ENCODE measurements at regions not wholly inside any gene's neighbourhood (a gene's known extent, or its start where the extent isn't known, plus 50 kb on each side); places are given as distances from the start of the nearest gene placed in this dataset.

GRCh38 chr9:106339882-106340281 lies 523.1 kb upstream of the ZNF462 start:
- DNase-seq = no peak

GRCh38 chr9:106350777-106351176 lies 512.2 kb upstream of the ZNF462 start:
- DNase-seq = no peak

DNA sequence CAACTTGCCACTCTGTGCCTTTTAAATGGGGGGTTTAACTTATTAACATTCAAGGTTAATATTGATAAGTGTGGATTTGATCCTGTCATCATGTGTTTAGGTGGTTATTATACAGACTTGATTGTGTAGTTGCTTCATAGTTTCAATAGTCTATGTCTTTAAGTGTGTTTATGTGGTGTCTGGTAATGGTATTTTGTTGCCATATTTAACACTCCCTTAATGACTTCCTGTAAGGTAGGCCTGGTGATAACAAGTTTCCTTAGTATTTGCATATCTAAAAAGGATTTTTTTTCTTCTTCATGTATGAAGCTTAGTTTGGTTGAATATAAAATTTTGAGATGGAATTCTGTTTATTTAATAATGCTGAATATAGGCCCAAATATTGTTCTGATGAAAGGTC lies 506.0 kb upstream of the ZNF462 start:
- no peak for DNase-seq

GRCh38 chr9:106358331-106358730 lies 504.6 kb upstream of the ZNF462 start:
- no peak for DNase-seq

GRCh38 chr9:106376689-106377088 lies 486.3 kb upstream of the ZNF462 start:
- peak; percentile 13 for DNase-seq

- DNase-seq = no peak
Measured at GRCh38 chr9:106383072-106383471, 479.9 kb upstream of the ZNF462 start.

- DNase-seq = no peak
Measured at GRCh38 chr9:106387965-106388364, 475.0 kb upstream of the ZNF462 start.

DNA sequence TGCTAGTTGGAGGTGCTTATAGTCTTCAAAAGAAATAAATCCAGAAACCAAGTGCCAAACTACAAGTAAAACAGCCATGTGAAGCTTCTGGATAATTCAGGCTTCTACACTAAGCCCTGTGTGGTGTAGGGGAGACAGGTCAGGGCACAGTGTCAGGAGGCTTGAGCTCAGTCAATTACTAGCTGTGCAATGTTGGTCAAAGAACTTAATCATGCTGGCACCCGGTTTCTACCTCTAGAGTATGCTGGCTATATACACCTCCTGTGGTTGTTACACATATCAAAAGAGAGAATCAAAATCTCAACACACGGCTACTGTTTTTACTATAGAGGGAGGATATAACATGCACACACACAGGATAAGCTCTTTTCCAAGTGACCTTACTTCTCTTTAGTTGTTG lies 469.7 kb upstream of the ZNF462 start:
- no peak for DNase-seq

DNA sequence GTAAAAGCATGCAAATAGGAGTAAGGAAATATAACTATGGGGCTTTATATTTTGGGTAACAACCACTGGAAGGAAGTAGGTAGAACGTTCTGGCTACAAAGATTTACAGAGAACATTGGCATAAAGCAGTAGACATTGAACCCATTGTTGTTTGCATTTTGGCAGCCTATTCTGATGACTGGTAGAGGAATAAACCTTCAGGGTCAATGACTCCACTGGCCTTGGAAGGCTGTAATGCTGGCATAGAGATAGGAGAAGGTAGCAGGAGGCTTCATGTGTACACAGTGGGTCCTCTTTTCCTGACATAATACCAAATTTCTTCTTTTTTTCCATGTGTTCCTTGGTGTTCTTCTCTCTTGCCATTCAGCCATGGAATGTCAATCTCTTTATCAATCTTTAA lies 462.8 kb upstream of the ZNF462 start:
- no peak for DNase-seq

GRCh38 chr9:106400950-106401349 lies 462.0 kb upstream of the ZNF462 start:
- DNase-seq = no peak

DNA sequence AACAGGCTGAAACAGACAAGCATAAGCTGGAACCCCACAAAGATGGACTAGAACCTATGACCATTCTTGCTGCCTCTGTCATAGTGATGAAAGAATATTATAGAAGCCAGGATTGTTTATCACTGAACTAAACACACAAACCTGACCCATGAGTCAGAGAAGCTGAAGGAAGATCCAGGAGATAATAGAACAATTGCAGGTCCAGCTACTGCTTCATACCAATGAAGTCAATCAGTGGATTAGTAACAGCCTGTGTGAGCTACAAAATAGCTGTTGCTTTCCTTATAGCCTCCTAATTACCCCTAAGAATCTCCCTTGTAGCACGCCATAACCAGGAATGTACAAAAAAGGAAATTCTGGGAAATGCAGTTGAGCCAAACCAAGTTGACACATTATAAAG lies 459.9 kb upstream of the ZNF462 start:
- peak; percentile 80 for DNase-seq

DNA sequence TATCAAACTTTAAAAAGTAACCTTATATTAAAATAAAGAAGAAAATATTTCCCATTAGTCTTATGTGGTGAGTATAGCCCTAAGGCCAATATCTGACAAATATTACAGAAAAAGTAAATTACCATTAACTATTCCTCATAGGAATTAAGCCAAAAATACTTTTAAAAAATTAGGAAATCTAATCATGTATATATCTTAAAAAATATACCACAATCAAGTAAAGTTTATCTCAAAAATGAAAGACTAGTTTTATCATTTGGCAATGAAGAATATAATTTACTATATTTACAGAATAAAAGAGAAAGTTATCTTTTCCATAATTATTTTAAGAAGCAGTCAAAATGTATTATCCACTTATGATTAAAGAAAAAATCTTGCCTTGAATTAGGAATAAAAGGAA lies 458.8 kb upstream of the ZNF462 start:
- no peak for DNase-seq

DNA sequence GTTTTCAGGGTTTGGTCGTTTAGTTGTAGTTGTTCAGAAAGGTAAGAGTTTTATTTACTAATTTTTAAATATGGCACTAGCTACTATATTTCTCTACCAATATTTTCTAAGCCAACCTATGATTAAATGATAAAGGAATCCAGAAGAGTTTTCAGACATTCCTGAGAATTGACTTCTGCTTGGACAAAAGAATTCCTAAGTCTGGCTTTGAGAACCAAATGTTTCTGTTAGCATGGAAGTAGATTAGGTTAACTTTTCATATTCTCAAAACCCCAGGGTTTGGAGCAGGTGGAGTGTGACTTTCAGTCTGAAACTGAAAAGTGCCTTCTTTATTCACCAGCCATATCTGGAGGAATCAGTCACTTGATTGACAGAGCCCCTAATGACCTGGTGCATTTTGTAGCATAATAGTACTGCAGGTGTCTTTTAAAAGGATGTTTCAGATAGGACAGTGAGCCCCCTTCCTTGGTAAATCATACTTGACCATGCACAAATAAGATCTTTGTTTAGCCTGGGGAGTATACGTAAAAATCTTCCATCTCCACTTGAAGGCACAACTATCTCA lies 457.0 kb upstream of the ZNF462 start:
- peak; percentile 69 for DNase-seq

DNA sequence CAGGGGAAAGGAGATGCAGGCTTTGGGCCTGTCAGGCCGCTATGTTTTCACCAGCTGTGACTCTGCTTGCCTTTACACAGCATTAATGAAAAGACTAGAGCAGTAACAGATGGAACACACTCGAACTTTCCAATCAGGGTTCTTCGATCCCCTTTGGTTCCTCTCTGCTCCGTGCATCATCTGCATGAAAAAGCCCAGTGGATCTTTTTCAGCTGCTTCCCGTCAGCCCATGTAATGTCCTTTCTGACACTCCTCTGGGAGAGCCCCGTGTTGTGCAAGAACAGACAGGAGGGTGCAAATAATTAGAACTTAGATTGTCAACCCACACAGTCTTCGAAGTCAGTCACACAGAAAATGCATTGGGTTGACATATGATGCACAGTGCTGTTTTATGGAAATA lies 448.9 kb upstream of the ZNF462 start:
- DNase-seq = no peak

GRCh38 chr9:106417685-106418084 lies 445.3 kb upstream of the ZNF462 start:
- DNase-seq = no peak

GRCh38 chr9:106419829-106420228 lies 443.1 kb upstream of the ZNF462 start:
- peak; percentile 89 for DNase-seq

DNA sequence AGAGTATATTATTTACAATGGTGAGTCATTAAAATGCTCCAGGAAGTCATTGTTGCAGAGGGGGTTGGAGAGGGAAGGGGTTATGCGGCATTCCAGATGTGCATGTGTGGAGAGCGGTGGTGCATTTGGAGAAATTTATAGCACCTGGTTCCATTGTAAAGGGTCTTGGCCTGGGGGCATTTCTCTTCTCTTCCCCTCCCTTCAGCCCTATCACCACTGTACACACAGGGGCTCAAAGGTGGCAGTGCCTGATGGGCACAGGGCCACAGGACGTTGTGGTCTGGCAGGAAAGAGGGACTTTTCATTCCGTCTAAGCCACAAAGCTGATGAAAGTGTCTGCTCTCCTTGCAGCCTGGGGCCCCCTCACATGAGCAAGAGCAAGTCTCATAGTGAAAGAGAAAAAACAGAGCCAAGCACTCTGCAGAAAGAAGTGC lies 442.4 kb upstream of the ZNF462 start:
- DNase-seq = peak; percentile 95

DNA sequence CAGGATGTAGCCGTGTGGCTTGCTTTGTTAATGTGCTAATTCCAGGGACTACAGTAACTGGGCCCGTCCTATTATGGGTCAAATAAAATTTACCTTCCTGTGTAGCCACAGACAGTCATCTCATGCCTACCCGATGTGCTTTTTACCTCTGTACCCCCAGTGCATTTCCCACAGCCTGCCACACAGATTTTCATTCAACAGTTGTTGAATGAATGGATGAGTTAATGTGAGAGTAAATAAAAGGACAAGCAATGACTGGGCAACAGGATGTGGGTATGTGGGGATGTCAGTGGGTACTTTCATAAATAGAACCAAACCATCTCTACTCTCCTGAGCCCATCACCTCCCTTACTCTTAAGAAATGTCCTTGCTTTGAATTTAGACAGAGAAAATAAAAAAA lies 441.2 kb upstream of the ZNF462 start:
- DNase-seq = no peak

DNA sequence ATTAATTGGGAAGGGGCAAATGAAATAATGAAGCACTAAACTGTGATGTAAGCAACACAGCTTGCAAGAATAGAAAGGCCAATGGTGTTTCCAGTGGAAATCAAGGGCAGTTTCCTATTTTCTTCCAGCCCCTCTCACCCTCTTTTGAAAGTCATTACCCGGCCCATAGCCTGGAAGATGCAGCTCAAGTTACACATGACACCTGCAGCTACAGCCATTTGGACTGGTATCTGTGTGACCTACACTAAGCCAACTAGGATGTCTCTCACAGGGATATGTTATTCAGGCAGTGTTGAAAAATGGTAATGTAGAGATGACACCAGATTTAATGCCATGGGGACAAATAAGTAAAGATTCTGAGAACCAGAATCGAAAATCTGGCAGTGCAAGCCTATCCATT lies 439.4 kb upstream of the ZNF462 start:
- no peak for DNase-seq

DNA sequence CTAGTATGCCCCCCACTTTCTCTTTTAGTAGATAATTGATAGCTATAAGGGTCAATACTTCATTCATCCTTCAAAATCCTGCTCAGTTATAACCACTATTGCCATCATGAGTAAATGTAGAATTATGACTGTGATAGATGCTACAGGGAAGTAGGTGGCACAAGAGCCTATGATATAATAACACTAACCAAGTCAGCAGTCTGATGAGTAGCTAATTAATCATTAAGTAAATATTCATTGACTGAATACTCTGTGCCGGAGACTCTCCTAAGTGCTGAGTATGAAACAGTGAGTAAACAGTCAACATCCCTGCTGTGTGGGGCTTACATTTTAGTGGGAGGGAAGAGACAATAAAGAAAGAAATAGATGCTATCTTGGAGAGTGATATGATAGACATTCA lies 430.3 kb upstream of the ZNF462 start:
- DNase-seq = no peak

DNA sequence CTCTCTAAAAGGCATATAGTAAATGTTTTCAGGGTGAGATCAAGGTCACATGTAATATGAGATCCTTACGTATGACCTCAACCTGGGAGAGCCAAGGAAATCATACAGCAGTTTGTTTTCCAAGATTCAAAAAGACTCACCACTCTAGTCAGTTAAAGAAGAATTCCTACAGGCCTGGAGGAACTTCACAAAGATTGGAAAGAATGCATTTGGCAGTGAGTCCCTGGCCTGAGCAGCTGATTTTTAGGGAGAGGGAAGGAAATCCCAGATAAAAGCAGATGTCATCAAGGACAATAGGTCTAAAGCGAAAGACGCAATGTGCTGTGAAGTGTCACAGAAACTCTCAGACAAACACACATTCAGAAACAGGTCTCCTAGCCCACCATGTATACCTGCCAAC lies 424.0 kb upstream of the ZNF462 start:
- DNase-seq = peak; percentile 82

DNA sequence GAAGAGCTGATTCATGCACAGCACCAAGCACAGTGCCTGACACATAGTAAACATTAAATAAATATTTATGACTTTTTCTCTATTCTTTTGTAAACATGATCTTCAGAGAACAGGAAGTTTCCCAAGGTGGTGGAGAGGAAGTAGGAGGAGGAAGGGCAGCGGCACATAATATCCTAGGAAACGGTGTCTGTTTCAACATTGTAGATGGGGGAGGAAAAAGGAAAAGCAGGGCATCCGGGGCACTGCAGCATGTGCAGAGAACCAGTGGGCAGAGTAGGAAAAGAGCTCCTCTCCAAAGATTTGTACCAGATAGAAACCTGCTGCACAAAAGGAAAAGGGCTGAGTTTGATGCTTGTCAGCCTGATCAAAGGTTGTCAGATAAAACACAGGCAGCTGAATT lies 421.7 kb upstream of the ZNF462 start:
- DNase-seq = no peak

DNA sequence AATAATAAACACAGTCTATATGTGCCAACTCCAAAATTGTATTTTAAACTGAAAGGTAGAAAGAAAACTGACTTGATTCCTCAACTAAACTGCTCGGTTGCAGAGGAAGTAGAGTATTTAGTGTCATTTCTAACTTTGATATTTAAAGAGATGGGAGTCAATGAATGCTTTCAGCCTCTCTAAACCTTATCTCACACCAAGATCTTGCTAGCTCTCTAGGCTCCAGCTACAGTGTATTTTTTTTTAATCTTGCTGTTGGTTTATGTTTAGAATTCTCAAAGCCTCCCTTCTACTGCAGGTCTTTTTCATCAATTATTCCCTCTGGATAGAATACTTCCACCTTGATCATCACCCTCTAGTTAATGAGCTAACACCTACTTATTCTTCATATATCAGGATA lies 419.4 kb upstream of the ZNF462 start:
- no peak for DNase-seq

GRCh38 chr9:106445107-106445506 lies 417.9 kb upstream of the ZNF462 start:
- DNase-seq = no peak

DNA sequence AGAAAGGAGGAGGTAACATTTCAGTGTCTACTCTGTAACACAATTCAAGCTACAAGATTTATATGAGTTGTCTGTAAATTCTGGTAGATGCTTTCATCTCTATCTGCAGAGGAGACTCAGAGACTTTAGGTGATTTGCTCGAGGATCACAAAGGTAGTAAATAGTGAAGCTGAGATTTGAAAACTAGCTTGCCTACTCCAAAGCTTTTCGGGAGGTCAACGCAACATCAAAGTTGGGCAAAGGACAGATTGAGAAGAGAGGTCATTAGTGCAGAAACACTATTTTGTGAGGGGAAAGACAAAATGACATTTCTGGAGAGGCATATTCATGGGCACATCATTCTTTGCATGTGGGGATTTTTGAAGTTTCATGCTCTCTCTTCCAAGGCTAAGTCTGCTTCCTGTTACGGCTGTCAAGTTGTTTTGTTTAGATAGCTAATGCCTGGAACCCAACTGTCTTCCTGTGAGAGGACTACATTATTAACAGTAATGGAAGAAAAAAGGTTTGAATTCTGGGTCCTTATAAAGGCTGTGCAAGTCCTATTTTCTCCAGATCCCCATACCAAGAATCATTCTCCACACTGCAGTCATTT lies 413.5 kb upstream of the ZNF462 start:
- no peak for DNase-seq

Measured in fibroblast of upper back skin (primary cell).